ENCODE measurements at regions not wholly inside any gene's neighbourhood (a gene's known extent, or its start where the extent isn't known, plus 50 kb on each side); places are given as distances from the start of the nearest gene placed in this dataset.

GRCh38 chr5:56585999-56586691, 229.2 kb upstream of the MAP3K1 start:
- DNase-seq, result no peak

GRCh38 chr5:56585461-56585860, 229.9 kb upstream of the MAP3K1 start:
- no peak for DNase-seq

- no peak for DNase-seq
Observed at GRCh38 chr5:56581426-56581825, 233.9 kb upstream of the MAP3K1 start.

GRCh38 chr5:56580864-56581263, 234.5 kb upstream of the MAP3K1 start:
- DNase-seq, result no peak

- no peak for DNase-seq
Observed at GRCh38 chr5:56575821-56576220, 239.5 kb upstream of the MAP3K1 start.

- DNase-seq, result no peak
Observed at GRCh38 chr5:56574778-56575177, 240.6 kb upstream of the MAP3K1 start.

GRCh38 chr5:56569566-56569965, 245.8 kb upstream of the MAP3K1 start:
- DNase-seq, result no peak

- no peak for DNase-seq
Observed at GRCh38 chr5:56569076-56569475, 246.3 kb upstream of the MAP3K1 start.

- no peak for DNase-seq
Observed at GRCh38 chr5:56567278-56567677, 248.1 kb upstream of the MAP3K1 start.

- no peak for DNase-seq
Observed at GRCh38 chr5:56566374-56567249, 248.7 kb upstream of the MAP3K1 start.

- no peak for DNase-seq
Observed at GRCh38 chr5:56565644-56566043, 249.7 kb upstream of the MAP3K1 start.

- DNase-seq, result no peak
Observed at GRCh38 chr5:56565283-56565615, 250.1 kb upstream of the MAP3K1 start.

GRCh38 chr5:56564541-56565282, 250.6 kb upstream of the MAP3K1 start:
- no peak for DNase-seq

GRCh38 chr5:56561455-56561854, 253.9 kb upstream of the MAP3K1 start:
- DNase-seq, result no peak

GRCh38 chr5:56558131-56558745, 257.1 kb upstream of the MAP3K1 start:
- DNase-seq, result no peak

- no peak for DNase-seq
Observed at GRCh38 chr5:56557198-56557597, 258.2 kb upstream of the MAP3K1 start.

- no peak for DNase-seq
Observed at GRCh38 chr5:56552612-56553268, 262.6 kb upstream of the MAP3K1 start.

- DNase-seq, result no peak
Observed at GRCh38 chr5:56550227-56550626, 265.1 kb upstream of the MAP3K1 start.

GRCh38 chr5:56549096-56549886, 266.1 kb upstream of the MAP3K1 start:
- no peak for DNase-seq

- DNase-seq, result no peak
Observed at GRCh38 chr5:56545016-56545415, 270.3 kb upstream of the MAP3K1 start.

GRCh38 chr5:56543441-56544388, 271.6 kb upstream of the MAP3K1 start:
- DNase-seq, result no peak

All from NCI-H187 (cell line).